Activated T-helper 1 cell treated with anti-CD3 and anti-CD28 coated beads, Interleukin-2, amount 50 U/mL, for 16 hours (primary cell): ENCODE measurements at regions not wholly inside any gene's neighbourhood (a gene's known extent, or its start where the extent isn't known, plus 50 kb on each side); places are given as distances from the start of the nearest gene placed in this dataset.

ENCODE experiments used
- DNase-seq, 2 donors: peaks; one replicate each; pipeline ENCODE4 v3.0.0-alpha.2; 2020; ENCODE audit warnings: low read depth in 1 of 2, low spot score in 1 of 2

DNA sequence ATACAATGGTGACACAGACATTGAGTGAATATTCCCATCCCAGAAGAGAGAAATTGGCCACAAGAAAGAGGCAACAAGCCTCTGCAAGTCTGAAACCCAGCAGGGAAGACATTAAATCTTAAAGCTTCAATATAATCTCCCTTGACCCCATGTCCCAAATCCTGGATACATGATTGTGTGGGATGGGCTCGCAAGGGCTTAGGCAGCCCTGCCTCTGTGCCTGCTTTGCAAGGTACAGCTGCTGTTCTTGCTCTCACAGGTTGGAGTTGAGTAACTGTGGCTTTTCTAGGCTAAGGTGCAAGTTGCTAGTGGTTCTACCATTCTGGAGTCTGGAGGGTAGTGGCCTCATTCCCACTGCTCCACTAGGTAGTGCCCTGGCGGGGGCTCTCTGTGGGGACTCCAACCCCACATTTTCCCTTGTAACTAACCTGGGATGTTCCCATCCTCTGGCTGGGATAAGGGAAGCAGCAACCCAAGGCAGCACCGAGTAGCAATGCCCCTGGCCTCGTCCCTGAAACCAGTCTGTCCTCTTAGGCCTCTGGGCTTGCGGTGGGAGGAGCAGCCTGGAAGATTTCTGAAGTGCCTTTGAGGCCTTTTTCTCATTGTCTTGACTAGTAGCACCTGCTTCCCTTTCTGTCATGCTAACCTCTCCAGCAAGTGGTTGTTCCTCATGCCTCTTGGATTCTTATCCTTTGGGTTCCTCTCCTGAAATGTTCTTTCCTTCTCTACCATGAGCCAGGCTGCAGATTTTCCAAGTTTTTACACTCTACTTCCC is 90.0 kb downstream of the FAM174B start:
- no peak for DNase-seq

DNA sequence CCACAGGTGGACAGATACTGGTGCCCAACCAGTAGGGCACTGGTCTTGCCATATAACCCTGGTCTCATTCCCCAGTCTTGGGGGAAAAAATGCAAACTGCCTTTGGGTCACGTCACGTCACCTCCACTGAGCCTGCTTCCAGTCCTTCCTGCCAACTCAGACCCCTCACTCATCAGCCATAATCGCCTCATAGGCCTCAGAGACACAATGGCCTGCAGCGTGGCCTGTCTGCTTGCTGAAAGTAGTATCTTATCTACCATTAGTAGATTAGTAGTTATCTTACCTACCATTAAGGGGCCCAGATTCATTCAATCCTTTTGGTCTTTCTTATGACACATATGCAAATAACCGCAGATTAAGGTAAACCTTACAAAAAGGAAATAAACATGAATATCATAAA is 93.8 kb downstream of the FAM174B start:
- no peak for DNase-seq

GRCh38 chr15:92553317-92553716 is 102.3 kb downstream of the FAM174B start:
- no peak for DNase-seq

GRCh38 chr15:92545996-92546395 is 109.6 kb downstream of the FAM174B start:
- no peak for DNase-seq

DNA sequence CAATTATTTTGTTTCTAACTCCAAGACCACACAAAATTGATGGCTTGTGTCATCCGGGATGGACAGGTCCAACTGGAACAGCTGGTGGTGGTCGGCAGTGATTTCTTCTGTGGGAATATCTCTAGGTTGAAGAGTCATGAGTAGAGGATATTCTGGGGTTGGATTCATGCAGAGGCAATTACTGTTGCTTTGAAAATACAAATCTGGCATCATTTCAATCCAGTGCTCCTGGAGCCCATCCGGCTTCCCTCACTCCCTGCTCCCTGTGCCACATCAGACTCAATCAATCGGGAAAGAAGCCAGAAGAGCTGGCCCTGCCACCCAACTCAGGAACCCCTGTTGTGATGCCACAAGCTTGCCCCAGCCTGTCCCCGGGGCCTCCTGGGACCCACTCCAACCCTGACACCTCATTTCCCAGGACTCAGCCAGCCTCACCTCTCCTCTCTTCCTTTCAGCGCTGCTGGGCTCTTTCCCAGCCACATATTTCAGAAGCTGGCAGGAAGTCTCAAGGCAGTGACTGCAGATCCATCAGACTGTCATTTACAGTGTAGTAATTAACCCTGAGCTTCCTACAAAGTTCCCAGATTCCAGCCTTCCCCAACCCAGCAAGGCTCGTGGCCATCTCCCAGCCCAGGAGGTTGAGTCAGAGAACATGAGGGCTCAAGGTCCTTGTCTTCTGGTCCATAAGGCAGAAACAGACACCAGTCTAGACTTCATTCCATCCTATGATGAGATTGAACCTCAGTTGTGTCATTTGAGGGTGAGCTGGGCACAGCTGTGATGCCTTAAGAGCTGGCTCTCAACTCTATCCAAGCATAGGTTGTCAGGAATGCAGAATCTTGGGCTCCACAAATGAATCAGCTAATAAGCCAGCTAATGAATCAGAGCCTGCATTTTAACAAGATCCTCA is 114.0 kb downstream of the FAM174B start:
- DNase-seq, result no peak

GRCh38 chr15:92538115-92538514 is 117.5 kb downstream of the FAM174B start:
- DNase-seq, result no peak

GRCh38 chr15:92533298-92533697 is 122.3 kb downstream of the FAM174B start:
- DNase-seq, result no peak

DNA sequence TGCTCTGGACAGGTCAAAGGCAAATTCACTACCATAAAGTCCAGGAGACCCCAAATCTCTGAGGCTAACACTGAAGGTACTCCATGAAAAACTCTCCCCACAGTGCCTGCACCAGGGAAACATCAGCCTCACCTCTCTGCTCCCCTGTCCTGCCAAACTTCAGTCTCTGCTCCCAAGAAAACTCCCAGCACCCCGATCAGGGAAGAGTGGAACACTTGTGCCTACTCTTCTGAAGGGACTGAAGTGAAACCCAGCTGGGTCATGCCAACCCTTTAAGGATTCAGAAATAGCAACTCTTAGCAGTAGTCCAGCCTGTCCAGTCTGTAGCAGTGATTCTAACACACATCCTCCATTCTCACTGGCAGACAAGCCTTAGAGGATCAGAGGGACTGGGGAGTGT is 124.2 kb downstream of the FAM174B start:
- no peak for DNase-seq

GRCh38 chr15:92528736-92529135 is 126.8 kb downstream of the FAM174B start:
- no peak for DNase-seq

DNA sequence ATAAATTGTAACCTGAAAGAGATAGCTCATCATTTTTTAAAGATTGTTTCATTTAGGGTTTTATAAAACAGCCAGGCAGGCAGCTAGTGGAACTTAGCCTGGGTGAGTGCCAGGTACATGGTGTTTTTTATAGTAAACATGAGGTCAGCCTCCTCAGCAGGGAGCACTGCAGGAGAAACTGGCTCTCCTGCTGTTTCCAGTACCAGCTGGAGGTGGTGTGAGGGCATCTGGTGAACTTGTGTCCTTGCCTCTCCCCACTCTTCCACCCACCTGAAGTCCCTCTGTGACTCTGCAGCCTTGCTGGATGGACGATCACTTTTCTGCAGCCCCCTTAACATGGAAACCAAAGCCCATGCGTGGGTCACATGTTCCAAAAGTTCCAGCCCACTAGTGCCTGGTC is 128.4 kb downstream of the FAM174B start:
- no peak for DNase-seq

- DNase-seq, result no peak
Observed at GRCh38 chr15:92525758-92526245, 129.8 kb downstream of the FAM174B start.

GRCh38 chr15:92524874-92525565 is 130.6 kb downstream of the FAM174B start:
- no peak for DNase-seq

- DNase-seq, result no peak
Observed at GRCh38 chr15:92524161-92524560, 130.5 kb downstream of the ST8SIA2 start.

GRCh38 chr15:92523176-92523575 is 129.5 kb downstream of the ST8SIA2 start:
- no peak for DNase-seq

DNA sequence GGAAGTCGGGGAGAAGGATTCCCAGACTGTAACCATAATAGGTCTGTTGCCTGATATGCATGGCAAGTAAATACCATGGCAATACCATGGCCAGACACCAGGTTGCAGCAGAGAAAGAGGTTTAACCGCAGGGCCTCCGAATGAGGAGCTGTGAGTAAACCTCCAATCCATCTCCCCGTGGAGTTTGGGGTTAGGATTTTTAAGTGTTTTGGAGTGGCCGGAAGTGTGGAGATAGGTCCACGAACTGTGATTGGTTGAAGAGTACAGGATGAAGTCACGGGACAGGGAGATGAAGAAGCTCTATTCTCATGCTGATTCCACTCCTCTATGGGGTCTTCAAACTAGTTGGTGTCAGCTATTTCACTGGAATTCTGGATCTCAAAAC is 127.9 kb downstream of the ST8SIA2 start:
- peak in 1 of 2 donors; percentile 2 for DNase-seq

- no peak for DNase-seq
Observed at GRCh38 chr15:92520914-92521623, 127.4 kb downstream of the ST8SIA2 start.

GRCh38 chr15:92519709-92520108 is 126.0 kb downstream of the ST8SIA2 start:
- no peak for DNase-seq
